ENCODE measurements at regions not wholly inside any gene's neighbourhood (a gene's known extent, or its start where the extent isn't known, plus 50 kb on each side); places are given as distances from the start of the nearest gene placed in this dataset.

DNA sequence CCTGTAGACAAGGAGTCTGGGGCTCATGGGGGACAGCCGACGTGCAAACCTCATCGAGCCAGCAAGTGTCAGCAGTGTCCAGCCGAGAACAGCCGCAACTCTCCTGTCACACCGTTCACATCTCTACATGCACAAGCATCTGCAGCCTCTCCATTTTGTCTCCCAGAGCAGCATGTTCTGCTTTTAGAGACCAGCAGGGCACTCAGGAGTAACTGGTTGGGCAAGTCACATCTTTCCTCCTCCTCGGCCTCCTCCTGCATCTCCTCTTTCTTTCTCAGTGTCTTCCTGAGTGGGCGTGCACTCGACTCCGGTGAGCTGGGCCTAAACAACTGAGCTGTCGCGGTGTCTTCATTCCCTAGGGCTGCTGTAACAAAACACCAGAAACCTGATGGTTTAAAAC lies 249.9 kb downstream of the SH3BP4 start:
- H3K36me3 ChIP-seq, result no peaks in the 10 kb centered on the region
- peaks cover 0 to 9% (median 0%) of the 10 kb centered on the region in 4 donors for H3K27me3 ChIP-seq
- H3K9me3 ChIP-seq, result no peaks in the 10 kb centered on the region
- no peak overlapping the region for H3K4me3 ChIP-seq
- intact Hi-C loops (cut with DNase I), result no loop called here
- H3K4me1 ChIP-seq, result no peaks in the 10 kb centered on the region
- WGBS, result 70% methylated on average over 12 of the region's 12 CpGs
- DNase-seq (ENCODE audit: extremely low spot score), result no peak
- no peak overlapping the region for H3K27ac ChIP-seq (replicated peaks in 1 of 4)
- TF ChIP-seq POLR2A (IDR thresholded peaks at IDR 0.05; ENCODE audit: low read depth) (no peak), EP300 (IDR thresholded peaks at IDR 0.05) (no peak)
- TF ChIP-seq, protein P1, sequence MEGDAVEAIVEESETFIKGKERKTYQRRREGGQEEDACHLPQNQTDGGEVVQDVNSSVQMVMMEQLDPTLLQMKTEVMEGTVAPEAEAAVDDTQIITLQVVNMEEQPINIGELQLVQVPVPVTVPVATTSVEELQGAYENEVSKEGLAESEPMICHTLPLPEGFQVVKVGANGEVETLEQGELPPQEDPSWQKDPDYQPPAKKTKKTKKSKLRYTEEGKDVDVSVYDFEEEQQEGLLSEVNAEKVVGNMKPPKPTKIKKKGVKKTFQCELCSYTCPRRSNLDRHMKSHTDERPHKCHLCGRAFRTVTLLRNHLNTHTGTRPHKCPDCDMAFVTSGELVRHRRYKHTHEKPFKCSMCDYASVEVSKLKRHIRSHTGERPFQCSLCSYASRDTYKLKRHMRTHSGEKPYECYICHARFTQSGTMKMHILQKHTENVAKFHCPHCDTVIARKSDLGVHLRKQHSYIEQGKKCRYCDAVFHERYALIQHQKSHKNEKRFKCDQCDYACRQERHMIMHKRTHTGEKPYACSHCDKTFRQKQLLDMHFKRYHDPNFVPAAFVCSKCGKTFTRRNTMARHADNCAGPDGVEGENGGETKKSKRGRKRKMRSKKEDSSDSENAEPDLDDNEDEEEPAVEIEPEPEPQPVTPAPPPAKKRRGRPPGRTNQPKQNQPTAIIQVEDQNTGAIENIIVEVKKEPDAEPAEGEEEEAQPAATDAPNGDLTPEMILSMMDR (IDR thresholded peaks at IDR 0.05), result no peak

DNA sequence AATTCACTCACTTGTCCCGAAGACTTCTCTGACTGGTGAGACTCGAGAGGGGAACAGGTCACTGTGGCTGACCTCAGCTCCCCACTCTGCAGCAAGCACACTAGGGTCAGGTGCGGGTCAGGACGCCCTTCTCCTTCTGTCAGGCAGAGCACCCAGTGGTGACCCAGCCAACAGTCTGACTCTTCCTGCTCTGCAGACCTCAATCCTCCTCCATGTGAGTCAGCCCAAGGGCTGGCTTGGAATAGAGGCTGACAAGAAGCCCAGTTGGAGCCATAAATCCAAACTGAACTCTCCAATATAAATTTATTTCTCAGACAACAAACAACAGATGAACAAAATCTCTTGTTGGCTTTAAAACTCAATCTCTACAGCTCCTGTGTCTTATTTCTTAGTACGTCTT lies 253.1 kb downstream of the SH3BP4 start:
- no peak overlapping the region for H3K27ac ChIP-seq (replicated peaks in 1 of 4)
- H3K9me3 ChIP-seq, result no peaks in the 10 kb centered on the region
- no peak overlapping the region for H3K4me3 ChIP-seq
- H3K4me1 ChIP-seq, result no peaks in the 10 kb centered on the region
- no peak for DNase-seq (ENCODE audit: extremely low spot score)
- no peaks in the 10 kb centered on the region for H3K36me3 ChIP-seq
- 76% methylated on average over 5 of the region's 5 CpGs for WGBS
- H3K27me3 ChIP-seq, result peaks cover 0 to 22% (median 0%) of the 10 kb centered on the region in 4 donors
- intact Hi-C loops (cut with DNase I), result no loop called here
- TF ChIP-seq, protein P1 (IDR thresholded peaks at IDR 0.05), result no peak
- TF ChIP-seq POLR2AphosphoS5 (IDR thresholded peaks at IDR 0.05) (no peak), POLR2A (IDR thresholded peaks at IDR 0.05; ENCODE audit: low read depth) (no peak), EP300 (IDR thresholded peaks at IDR 0.05) (no peak)

DNA sequence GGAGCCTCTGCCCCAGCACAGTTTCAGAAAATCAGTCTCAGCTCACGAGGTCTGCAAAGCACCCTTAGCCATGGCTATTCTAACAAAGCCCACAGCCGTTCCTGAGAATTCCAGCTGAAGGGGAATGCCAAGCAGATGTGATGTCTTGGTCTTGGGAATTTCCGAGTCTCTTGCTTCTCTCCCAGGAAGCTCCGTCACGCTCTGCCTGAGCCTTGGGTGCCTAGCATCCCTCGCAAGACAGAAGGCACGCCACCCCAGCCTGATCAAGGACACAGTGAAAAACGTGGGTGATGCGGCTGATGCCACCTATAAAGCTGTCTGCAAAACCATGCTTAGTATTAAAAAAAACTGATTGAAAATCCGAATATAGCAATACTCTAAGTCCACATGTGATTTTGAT lies 254.6 kb downstream of the SH3BP4 start:
- Histone ChIP-seq H3K4me1 (no peaks in the 10 kb centered on the region), H3K4me3 (no peak overlapping the region), H3K27me3 (peaks cover 0 to 22% (median 0%) of the 10 kb centered on the region in 4 donors), H3K27ac (replicated peaks in 1 of 4) (no peak overlapping the region), H3K9me3 (no peaks in the 10 kb centered on the region), H3K36me3 (no peaks in the 10 kb centered on the region)
- TF ChIP-seq POLR2A (IDR thresholded peaks at IDR 0.05; ENCODE audit: low read depth) (no peak), EP300 (IDR thresholded peaks at IDR 0.05) (no peak), POLR2AphosphoS5 (IDR thresholded peaks at IDR 0.05) (no peak)
- TF ChIP-seq, protein P1 (IDR thresholded peaks at IDR 0.05), result no peak
- 79% methylated on average over 10 of the region's 10 CpGs for WGBS
- intact Hi-C loops (cut with DNase I), result no loop called here
- DNase-seq (ENCODE audit: extremely low spot score), result no peak

DNA sequence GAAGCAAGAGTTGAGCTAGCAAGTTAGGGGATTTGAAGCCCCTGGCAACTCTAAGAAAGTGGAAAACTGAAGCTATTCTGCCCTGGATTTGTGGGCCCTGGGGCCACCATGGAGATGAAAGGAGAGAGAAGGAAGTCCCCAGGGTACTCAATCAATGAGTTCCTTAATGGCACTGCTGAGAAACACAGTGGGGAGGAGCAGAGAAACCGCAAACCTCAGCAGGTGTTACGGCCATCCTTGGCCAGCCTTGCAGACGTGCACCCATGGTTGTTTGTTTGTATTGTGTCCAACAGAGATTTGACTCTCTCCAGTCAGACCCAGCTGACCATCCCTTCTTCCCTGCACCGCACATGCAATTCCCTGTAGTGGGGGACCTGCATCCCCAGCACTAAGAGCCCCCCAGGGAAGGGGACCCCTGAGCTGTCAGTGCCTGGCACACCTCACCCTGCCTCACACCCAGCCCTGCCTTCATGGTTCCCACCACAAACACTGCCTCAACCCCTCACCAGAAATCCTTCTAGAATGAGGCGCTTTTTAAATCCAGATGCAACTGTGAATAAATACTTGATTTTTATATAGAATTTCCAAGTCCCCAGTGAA lies 255.3 kb downstream of the SH3BP4 start:
- WGBS, result 63% methylated on average over 5 of the region's 5 CpGs
- Histone ChIP-seq H3K36me3 (no peaks in the 10 kb centered on the region), H3K27ac (replicated peaks in 1 of 4) (no peak overlapping the region), H3K4me1 (no peaks in the 10 kb centered on the region), H3K27me3 (peaks cover 0 to 22% (median 0%) of the 10 kb centered on the region in 4 donors), H3K4me3 (no peak overlapping the region), H3K9me3 (no peaks in the 10 kb centered on the region)
- TF ChIP-seq EP300 (IDR thresholded peaks at IDR 0.05), result no peak
- TF ChIP-seq POLR2AphosphoS5 (IDR thresholded peaks at IDR 0.05), result no peak
- TF ChIP-seq, protein P1 (IDR thresholded peaks at IDR 0.05), result no peak
- no peak for TF ChIP-seq POLR2A (IDR thresholded peaks at IDR 0.05; ENCODE audit: low read depth)
- DNase-seq (ENCODE audit: extremely low spot score), result no peak
- intact Hi-C loops (cut with DNase I), result no loop called here

DNA sequence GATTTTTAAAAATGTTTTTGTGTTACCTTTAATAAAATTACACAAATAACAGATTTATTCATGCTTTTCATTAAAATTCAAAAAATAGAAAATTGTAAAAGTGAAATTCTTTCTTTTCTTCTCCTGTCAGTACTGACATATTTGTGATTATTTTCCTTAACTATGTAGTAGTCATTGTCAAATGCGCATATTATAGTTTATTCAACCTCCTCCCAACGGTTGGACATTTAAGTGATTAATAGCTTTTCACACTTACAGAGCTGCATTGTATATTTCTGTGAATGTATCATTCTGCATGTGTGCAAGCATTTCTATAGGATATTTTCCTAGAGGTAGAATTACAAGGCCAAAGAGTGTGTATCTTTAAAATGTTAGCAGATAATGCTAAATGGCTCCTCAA lies 259.2 kb downstream of the SH3BP4 start:
- H3K27me3 ChIP-seq, result peaks cover 0 to 23% (median 0%) of the 10 kb centered on the region in 4 donors
- TF ChIP-seq, protein P1 (IDR thresholded peaks at IDR 0.05), result no peak
- TF ChIP-seq EP300 (IDR thresholded peaks at IDR 0.05), result no peak
- no peak for TF ChIP-seq POLR2A (IDR thresholded peaks at IDR 0.05; ENCODE audit: low read depth)
- no peak for TF ChIP-seq POLR2AphosphoS5 (IDR thresholded peaks at IDR 0.05)
- 13% methylated on average over 2 of the region's 2 CpGs for WGBS
- H3K4me1 ChIP-seq, result no peaks in the 10 kb centered on the region
- H3K36me3 ChIP-seq, result no peaks in the 10 kb centered on the region
- H3K27ac ChIP-seq (replicated peaks in 1 of 4), result no peak overlapping the region
- DNase-seq (ENCODE audit: extremely low spot score), result no peak
- intact Hi-C loops (cut with DNase I), result no loop called here
- H3K4me3 ChIP-seq, result no peak overlapping the region
- H3K9me3 ChIP-seq, result no peaks in the 10 kb centered on the region
